DND-41 (cell line): ENCODE measurements at regions not wholly inside any gene's neighbourhood (a gene's known extent, or its start where the extent isn't known, plus 50 kb on each side); places are given as distances from the start of the nearest gene placed in this dataset.

ENCODE experiments used
- EZH2 ChIP-seq: IDR thresholded peaks from 3 replicates; pipeline ENCODE4 v1.6.1; 2012; ENCODE audit warnings: borderline replicate concordance, low read depth, mild to moderate bottlenecking, moderate library complexity, low read length, inconsistent platforms; ENCODE audit not compliant: severe bottlenecking
- TF ChIP-seq, protein P1 (sequence below): IDR thresholded peaks from 2 replicates; pipeline ENCODE4 v1.5.1; 2012; ENCODE audit warnings: borderline replicate concordance, low read length, moderate library complexity, mild to moderate bottlenecking; ENCODE audit not compliant: poor library complexity, severe bottlenecking; ENCODE audit errors: extremely low read depth

DNA sequence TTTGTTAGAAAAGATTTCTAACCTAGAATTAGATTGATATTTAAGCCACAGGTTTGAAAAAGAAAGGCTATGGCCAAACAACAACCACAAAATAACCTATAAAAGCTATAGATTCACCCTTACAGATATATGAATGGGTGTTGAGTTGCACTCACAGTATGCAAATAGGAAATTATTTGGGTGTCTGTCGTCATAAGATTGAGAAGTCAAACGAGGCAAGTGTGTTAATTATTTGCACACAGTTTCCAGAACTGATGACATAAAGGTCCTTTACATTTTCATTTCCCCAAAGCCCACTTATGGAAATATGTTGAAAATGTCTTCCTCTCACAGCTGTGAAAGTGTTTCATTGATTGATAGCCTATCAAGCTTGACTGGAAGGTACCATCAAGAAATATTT, 101.2 kb upstream of the CXCL13 start:
- TF ChIP-seq, protein P1, sequence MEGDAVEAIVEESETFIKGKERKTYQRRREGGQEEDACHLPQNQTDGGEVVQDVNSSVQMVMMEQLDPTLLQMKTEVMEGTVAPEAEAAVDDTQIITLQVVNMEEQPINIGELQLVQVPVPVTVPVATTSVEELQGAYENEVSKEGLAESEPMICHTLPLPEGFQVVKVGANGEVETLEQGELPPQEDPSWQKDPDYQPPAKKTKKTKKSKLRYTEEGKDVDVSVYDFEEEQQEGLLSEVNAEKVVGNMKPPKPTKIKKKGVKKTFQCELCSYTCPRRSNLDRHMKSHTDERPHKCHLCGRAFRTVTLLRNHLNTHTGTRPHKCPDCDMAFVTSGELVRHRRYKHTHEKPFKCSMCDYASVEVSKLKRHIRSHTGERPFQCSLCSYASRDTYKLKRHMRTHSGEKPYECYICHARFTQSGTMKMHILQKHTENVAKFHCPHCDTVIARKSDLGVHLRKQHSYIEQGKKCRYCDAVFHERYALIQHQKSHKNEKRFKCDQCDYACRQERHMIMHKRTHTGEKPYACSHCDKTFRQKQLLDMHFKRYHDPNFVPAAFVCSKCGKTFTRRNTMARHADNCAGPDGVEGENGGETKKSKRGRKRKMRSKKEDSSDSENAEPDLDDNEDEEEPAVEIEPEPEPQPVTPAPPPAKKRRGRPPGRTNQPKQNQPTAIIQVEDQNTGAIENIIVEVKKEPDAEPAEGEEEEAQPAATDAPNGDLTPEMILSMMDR = no peak
- TF ChIP-seq EZH2 = no peak
